OCI-LY7 (cell line): ENCODE measurements at regions not wholly inside any gene's neighbourhood (a gene's known extent, or its start where the extent isn't known, plus 50 kb on each side); places are given as distances from the start of the nearest gene placed in this dataset.

ENCODE experiments used
- BruUV-seq: library from RNA; stranded (reverse); fragments of 400-500 nt; replicated peaks from 2 replicates; lab custom pipeline; 2021; lab: Mats Ljungman, UMichigan
- CTCF ChIA-PET: fragments of 300-600 bp; sonication (Branson Sonifier 250); formaldehyde crosslinking; loops from one replicate; lab custom pipeline; 2022; ENCODE audit warnings: antibody characterized with exemption; ENCODE audit not compliant: unreplicated experiment; lab: Charles Lee
- POLR2A ChIA-PET: fragments of 300-600 bp; sonication (Branson Sonifier 250); formaldehyde crosslinking; loops from one replicate; lab custom pipeline; 2022; ENCODE audit warnings: antibody characterized with exemption; lab: Charles Lee
- DNase-seq: peaks from one replicate; pipeline ENCODE4 v3.0.0-alpha.2; 2015; ENCODE audit warnings: low spot score
- H2AFZ ChIP-seq: fragments of 200-600 bp; sonication (generic), shearing (Covaris generic); 2 replicates; pipeline ENCODE4 v1.6.1; 2014; ENCODE audit warnings: mild to moderate bottlenecking, antibody characterized with exemption, low read length, moderate library complexity
- H3K27ac ChIP-seq: fragments of 200-600 bp; sonication (generic); 2 replicates; pipeline ENCODE4 v1.5.1; 2014; ENCODE audit warnings: mixed run types, low read depth, mild to moderate bottlenecking, moderate library complexity, low read length, inconsistent platforms; ENCODE audit not compliant: poor library complexity, severe bottlenecking
- H3K36me3 ChIP-seq: fragments of 200-600 bp; sonication (generic); 2 replicates; pipeline ENCODE4 v1.6.1; 2014; ENCODE audit warnings: mild to moderate bottlenecking, antibody characterized with exemption, low read length, moderate library complexity, mixed read lengths; ENCODE audit not compliant: insufficient read depth
- H3K4me1 ChIP-seq: fragments of 200-600 bp; sonication (generic); 2 replicates; pipeline ENCODE4 v1.5.1; 2014; ENCODE audit warnings: mild to moderate bottlenecking, low read length; ENCODE audit not compliant: insufficient read depth, poor library complexity, severe bottlenecking
- H3K4me2 ChIP-seq: fragments of 200-600 bp; sonication (generic); 2 replicates; pipeline ENCODE4 v1.6.1; 2014; ENCODE audit warnings: mild to moderate bottlenecking, low read length
- H3K4me3 ChIP-seq: fragments of 200-600 bp; sonication (generic); 2 replicates; pipeline ENCODE4 v1.5.1; 2014; ENCODE audit warnings: mild to moderate bottlenecking, low read depth, low read length; ENCODE audit not compliant: poor library complexity, severe bottlenecking
- H3K79me2 ChIP-seq: fragments of 200-600 bp; sonication (generic); 2 replicates; pipeline ENCODE4 v1.6.1; 2016; ENCODE audit warnings: low read depth, mild to moderate bottlenecking, low read length, moderate library complexity, mixed read lengths; ENCODE audit not compliant: insufficient read depth
- H3K9me2 ChIP-seq: fragments of 200-600 bp; sonication (generic); 2 replicates; pipeline ENCODE4 v1.6.1; 2016; ENCODE audit warnings: mild to moderate bottlenecking, low read length, mixed read lengths; ENCODE audit not compliant: insufficient read depth
- H3K9me3 ChIP-seq: fragments of 200-600 bp; sonication (generic); 2 replicates; pipeline ENCODE4 v1.6.1; 2014; ENCODE audit warnings: mild to moderate bottlenecking, mixed run types, low read length, mixed read lengths
- H4K20me1 ChIP-seq: fragments of 200-600 bp; sonication (generic); 2 replicates; pipeline ENCODE4 v1.6.1; 2014; ENCODE audit warnings: mild to moderate bottlenecking, antibody characterized with exemption, low read length, moderate library complexity, mixed read lengths; ENCODE audit not compliant: insufficient read depth
- CTCF ChIP-seq: fragments of 200-600 bp; sonication (generic); conservative IDR thresholded peaks from 2 replicates; pipeline ENCODE4 v1.5.1; 2014; ENCODE audit warnings: mild to moderate bottlenecking, antibody characterized with exemption, low read length, moderate library complexity, mixed read lengths
- EZH2phosphoT487 ChIP-seq: fragments of 200-600 bp; sonication (generic); IDR thresholded peaks from 2 replicates; pipeline ENCODE4 v1.6.1; 2018; ENCODE audit warnings: low read depth, borderline replicate concordance, mild to moderate bottlenecking, mixed run types, antibody characterized with exemption, low read length, moderate library complexity, mixed read lengths
- intact Hi-C: fragments of 100-400 bp; cut with micrococcal nuclease; formaldehyde crosslinking; loops from one replicate; pipeline ENCODE4 v1.10.0; 2022; ENCODE audit not compliant: unreplicated experiment

GRCh38 chr3:94420931-94421330 is 358.1 kb downstream of the NSUN3 start:
- BruUV-seq = no TSS peak
- TF ChIP-seq EZH2phosphoT487 (no peak), CTCF (no peak)
- CTCF ChIA-PET = no interaction called here
- no peak overlapping the region for H2AFZ ChIP-seq
- no peaks in the 10 kb centered on the region for H3K36me3 ChIP-seq
- H3K4me1 ChIP-seq = no peaks in the 10 kb centered on the region
- POLR2A ChIA-PET = no interaction called here
- intact Hi-C loops = no loop called here
- DNase-seq = no peak
- no peaks in the 10 kb centered on the region for H3K9me2 ChIP-seq
- no peaks in the 10 kb centered on the region for H3K79me2 ChIP-seq
- no peak overlapping the region for H3K27ac ChIP-seq
- no peaks in the 10 kb centered on the region for H4K20me1 ChIP-seq
- no peak overlapping the region for H3K4me3 ChIP-seq
- H3K9me3 ChIP-seq = no peaks in the 10 kb centered on the region
- H3K4me2 ChIP-seq = no peak overlapping the region

- no peaks in the 10 kb centered on the region for H3K79me2 ChIP-seq
- DNase-seq = no peak
- H3K4me2 ChIP-seq = no peak overlapping the region
- ChIA-PET POLR2A (interaction anchor here (0.6 to 0.7 kb wide), 2 partner anchors 276 to 894 kb away, joined by 3 read pairs; no protein-coding TSS in a partner anchor), CTCF (no interaction called here)
- H3K9me2 ChIP-seq = no peaks in the 10 kb centered on the region
- intact Hi-C loops = no loop called here
- no peak overlapping the region for H3K27ac ChIP-seq
- no peak overlapping the region for H2AFZ ChIP-seq
- no peak overlapping the region for H3K4me3 ChIP-seq
- no peaks in the 10 kb centered on the region for H3K4me1 ChIP-seq
- no TSS peak for BruUV-seq
- TF ChIP-seq CTCF = no peak
- H3K36me3 ChIP-seq = no peaks in the 10 kb centered on the region
- no peaks in the 10 kb centered on the region for H4K20me1 ChIP-seq
- H3K9me3 ChIP-seq = no peaks in the 10 kb centered on the region
Measured at GRCh38 chr3:94423578-94423977, 360.7 kb downstream of the NSUN3 start.

- ChIA-PET POLR2A (no interaction called here), CTCF (no interaction called here)
- no peaks in the 10 kb centered on the region for H3K79me2 ChIP-seq
- no peak overlapping the region for H2AFZ ChIP-seq
- H3K27ac ChIP-seq = no peak overlapping the region
- intact Hi-C loops = no loop called here
- H3K4me1 ChIP-seq = no peaks in the 10 kb centered on the region
- TF ChIP-seq CTCF (no peak), EZH2phosphoT487 (no peak)
- no peak overlapping the region for H3K4me3 ChIP-seq
- no peak for DNase-seq
- no TSS peak for BruUV-seq
- H4K20me1 ChIP-seq = no peaks in the 10 kb centered on the region
- no peaks in the 10 kb centered on the region for H3K9me2 ChIP-seq
- H3K9me3 ChIP-seq = no peaks in the 10 kb centered on the region
- H3K36me3 ChIP-seq = no peaks in the 10 kb centered on the region
- H3K4me2 ChIP-seq = no peak overlapping the region
Measured at GRCh38 chr3:94429517-94429916, 366.7 kb downstream of the NSUN3 start.
